ENCODE measurements at regions not wholly inside any gene's neighbourhood (a gene's known extent, or its start where the extent isn't known, plus 50 kb on each side); places are given as distances from the start of the nearest gene placed in this dataset.

DNA sequence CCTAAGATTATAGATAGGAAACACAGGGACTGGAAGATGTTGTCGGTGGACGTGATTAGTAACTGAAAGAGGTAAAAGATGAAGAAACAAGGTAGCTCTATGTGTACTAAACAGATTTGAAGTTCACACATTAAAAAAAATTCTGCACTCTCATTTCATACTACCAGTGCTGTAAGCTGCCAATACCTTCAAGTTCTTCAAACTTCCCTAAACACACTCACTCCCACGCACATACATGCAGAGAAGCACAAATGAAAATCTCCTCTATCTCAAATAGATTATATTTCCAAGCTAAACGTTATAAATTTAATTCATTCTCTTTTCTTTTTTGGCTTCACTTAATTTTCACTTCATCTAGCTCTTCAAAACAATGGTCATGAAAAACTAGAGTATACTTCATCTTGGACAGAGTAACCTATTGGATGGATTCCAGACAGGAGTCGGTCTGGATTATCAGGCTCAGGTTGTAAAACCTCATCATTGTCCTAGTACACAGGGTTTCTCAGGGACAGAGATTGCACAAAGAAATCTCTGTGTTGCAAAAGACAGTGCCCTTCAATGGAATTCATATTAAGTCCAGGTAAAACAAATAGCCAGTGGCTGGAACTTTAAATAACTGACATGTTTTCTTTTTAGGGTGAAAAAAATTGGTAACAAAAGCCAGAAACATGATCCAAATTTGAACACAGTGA is 408.1 kb upstream of the ZNF385D start:
- Histone ChIP-seq H4K20me1 (replicated peaks; ENCODE audit: control insufficient read depth, extremely low read depth, insufficient read depth, low read length) (no peaks in the 10 kb centered on the region), H3K4me2 (ENCODE audit: insufficient read depth, low read length) (no peak overlapping the region), H3K27ac (ENCODE audit: insufficient read depth, low read depth, low read length) (no peak overlapping the region), H3K4me3 (replicated peaks in 1 of 3; ENCODE audit: insufficient read depth in 1 of 3, low read depth in 1 of 3, low read length in 3 of 3) (no peak overlapping the region), H3K9ac (replicated peaks; ENCODE audit: extremely low read depth, insufficient read depth, low read length) (no peak overlapping the region), H2AFZ (ENCODE audit: low read depth, low read length) (no peak overlapping the region), H3K4me1 (ENCODE audit: control insufficient read depth, extremely low read depth, insufficient read depth, low read length) (no peaks in the 10 kb centered on the region), H3K36me3 (ENCODE audit: control insufficient read depth in 2 of 2, extremely low read depth in 1 of 2, insufficient read depth in 2 of 2, low read length in 2 of 2) (no peaks in the 10 kb centered on the region), H3K27me3 (ENCODE audit: control insufficient read depth in 2 of 2, insufficient read depth in 2 of 2, low read length in 2 of 2) (no peaks in the 10 kb centered on the region), H3K9me3 (replicated peaks; ENCODE audit: control insufficient read depth, insufficient read depth, low read length) (no peaks in the 10 kb centered on the region), H3K9me1 (replicated peaks; ENCODE audit: control insufficient read depth, extremely low read depth, insufficient read depth, low read length) (no peaks in the 10 kb centered on the region), H3K79me2 (ENCODE audit: control insufficient read depth, insufficient read depth, low read length) (no peaks in the 10 kb centered on the region)
- no TSS peak for BruUV-seq (replicated peaks)
- CTCF ChIA-PET = no interaction called here
- no peak for DNase-seq (ENCODE audit: low read depth, low spot score)
- TF ChIP-seq POLR2AphosphoS5 (IDR thresholded peaks at IDR 0.05; ENCODE audit: insufficient read depth, low read depth, low read length) (no peak), FOS (IDR thresholded peaks at IDR 0.05; ENCODE audit: borderline replicate concordance, insufficient read depth, low read length) (no peak), MYC (IDR thresholded peaks at IDR 0.05; ENCODE audit: low read depth, low read length) (no peak), JUN (IDR thresholded peaks at IDR 0.05; ENCODE audit: borderline replicate concordance, insufficient read depth, insufficient read length, low read depth) (no peak), EZH2 (IDR thresholded peaks at IDR 0.05; ENCODE audit: borderline replicate concordance, low read depth, low read length, severe bottlenecking) (no peak), GATA2 (IDR thresholded peaks at IDR 0.05; ENCODE audit: insufficient read depth, insufficient read length, low read depth, low read length) (no peak), POLR2A (IDR thresholded peaks at IDR 0.05; ENCODE audit: low read depth, low read length) (no peak)
- TF ChIP-seq, protein P1, sequence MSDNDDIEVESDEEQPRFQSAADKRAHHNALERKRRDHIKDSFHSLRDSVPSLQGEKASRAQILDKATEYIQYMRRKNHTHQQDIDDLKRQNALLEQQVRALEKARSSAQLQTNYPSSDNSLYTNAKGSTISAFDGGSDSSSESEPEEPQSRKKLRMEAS (IDR thresholded peaks at IDR 0.05; ENCODE audit: insufficient read depth, insufficient read length) = no peak
- TF ChIP-seq, protein P2, sequence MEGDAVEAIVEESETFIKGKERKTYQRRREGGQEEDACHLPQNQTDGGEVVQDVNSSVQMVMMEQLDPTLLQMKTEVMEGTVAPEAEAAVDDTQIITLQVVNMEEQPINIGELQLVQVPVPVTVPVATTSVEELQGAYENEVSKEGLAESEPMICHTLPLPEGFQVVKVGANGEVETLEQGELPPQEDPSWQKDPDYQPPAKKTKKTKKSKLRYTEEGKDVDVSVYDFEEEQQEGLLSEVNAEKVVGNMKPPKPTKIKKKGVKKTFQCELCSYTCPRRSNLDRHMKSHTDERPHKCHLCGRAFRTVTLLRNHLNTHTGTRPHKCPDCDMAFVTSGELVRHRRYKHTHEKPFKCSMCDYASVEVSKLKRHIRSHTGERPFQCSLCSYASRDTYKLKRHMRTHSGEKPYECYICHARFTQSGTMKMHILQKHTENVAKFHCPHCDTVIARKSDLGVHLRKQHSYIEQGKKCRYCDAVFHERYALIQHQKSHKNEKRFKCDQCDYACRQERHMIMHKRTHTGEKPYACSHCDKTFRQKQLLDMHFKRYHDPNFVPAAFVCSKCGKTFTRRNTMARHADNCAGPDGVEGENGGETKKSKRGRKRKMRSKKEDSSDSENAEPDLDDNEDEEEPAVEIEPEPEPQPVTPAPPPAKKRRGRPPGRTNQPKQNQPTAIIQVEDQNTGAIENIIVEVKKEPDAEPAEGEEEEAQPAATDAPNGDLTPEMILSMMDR (IDR thresholded peaks at IDR 0.05; ENCODE audit: extremely low read depth in 1 of 2, insufficient read depth in 1 of 2, low read depth in 1 of 2, low read length in 2 of 2) = no peak
- dilution Hi-C loops (cut with MboI; ENCODE audit: extremely low pct_ligation_motif_present, low sequenced_read_pairs) (no loop called here), intact Hi-C loops (cut with micrococcal nuclease) (no loop called here)
- no peak for FAIRE-seq
- POLR2A ChIA-PET = no interaction called here

Measured in endothelial cell of umbilical vein (primary cell).